ENCODE measurements at regions not wholly inside any gene's neighbourhood (a gene's known extent, or its start where the extent isn't known, plus 50 kb on each side); places are given as distances from the start of the nearest gene placed in this dataset.

DNA sequence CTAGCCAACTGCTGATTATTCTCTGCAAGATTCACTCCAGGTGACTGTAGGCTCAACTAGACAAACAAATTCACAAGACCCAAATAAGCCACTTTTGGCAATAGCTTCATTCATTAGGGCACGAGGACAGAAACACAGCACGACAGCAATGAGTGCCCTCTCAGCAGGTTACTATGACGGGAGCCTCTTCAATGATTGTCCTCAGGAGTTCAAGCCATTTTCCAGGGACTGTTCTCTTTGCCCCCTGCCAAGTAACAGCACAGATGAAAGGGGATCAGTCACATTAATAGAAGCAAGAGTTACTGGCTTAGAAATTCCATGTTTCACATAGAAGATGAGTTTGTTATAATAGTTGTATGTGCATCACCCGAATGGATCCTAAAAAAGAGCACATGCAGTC is 712.2 kb downstream of the CDH8 start:
- H3K27ac ChIP-seq, result no peak overlapping the region
- no peaks in the 10 kb centered on the region for H3K9me3 ChIP-seq
- H3K4me1 ChIP-seq, result no peaks in the 10 kb centered on the region
- no peak for DNase-seq (ENCODE audit: low spot score)
- H3K36me3 ChIP-seq, result no peaks in the 10 kb centered on the region
- no peaks in the 10 kb centered on the region for H3K27me3 ChIP-seq
- TF ChIP-seq, protein P1, sequence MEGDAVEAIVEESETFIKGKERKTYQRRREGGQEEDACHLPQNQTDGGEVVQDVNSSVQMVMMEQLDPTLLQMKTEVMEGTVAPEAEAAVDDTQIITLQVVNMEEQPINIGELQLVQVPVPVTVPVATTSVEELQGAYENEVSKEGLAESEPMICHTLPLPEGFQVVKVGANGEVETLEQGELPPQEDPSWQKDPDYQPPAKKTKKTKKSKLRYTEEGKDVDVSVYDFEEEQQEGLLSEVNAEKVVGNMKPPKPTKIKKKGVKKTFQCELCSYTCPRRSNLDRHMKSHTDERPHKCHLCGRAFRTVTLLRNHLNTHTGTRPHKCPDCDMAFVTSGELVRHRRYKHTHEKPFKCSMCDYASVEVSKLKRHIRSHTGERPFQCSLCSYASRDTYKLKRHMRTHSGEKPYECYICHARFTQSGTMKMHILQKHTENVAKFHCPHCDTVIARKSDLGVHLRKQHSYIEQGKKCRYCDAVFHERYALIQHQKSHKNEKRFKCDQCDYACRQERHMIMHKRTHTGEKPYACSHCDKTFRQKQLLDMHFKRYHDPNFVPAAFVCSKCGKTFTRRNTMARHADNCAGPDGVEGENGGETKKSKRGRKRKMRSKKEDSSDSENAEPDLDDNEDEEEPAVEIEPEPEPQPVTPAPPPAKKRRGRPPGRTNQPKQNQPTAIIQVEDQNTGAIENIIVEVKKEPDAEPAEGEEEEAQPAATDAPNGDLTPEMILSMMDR (IDR thresholded peaks at IDR 0.05), result no peak
- no peak overlapping the region for H3K4me3 ChIP-seq

DNA sequence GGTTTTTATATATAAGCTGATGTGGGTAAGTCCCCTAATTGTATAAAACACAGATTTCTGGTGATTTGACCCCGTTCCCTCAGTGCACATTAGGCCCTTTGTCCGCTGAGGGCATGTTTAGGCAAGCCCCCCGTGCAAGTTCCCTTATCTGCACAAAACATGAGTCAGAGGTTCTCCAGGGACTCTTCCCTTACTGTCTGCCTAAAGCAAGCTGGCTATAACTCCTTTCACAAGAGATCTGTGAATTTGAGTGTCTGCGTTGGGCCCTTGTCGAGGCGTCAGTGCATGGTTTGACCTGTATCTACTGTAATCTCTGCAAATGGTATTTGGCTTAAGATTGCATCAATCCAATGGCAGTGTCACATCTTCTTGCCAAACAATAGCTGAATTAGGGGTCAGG is 712.8 kb downstream of the CDH8 start:
- Histone ChIP-seq H3K36me3 (no peaks in the 10 kb centered on the region), H3K4me3 (no peak overlapping the region), H3K9me3 (no peaks in the 10 kb centered on the region), H3K4me1 (no peaks in the 10 kb centered on the region), H3K27me3 (no peaks in the 10 kb centered on the region), H3K27ac (no peak overlapping the region)
- TF ChIP-seq, protein P1 (IDR thresholded peaks at IDR 0.05), result no peak
- DNase-seq (ENCODE audit: low spot score), result no peak

DNA sequence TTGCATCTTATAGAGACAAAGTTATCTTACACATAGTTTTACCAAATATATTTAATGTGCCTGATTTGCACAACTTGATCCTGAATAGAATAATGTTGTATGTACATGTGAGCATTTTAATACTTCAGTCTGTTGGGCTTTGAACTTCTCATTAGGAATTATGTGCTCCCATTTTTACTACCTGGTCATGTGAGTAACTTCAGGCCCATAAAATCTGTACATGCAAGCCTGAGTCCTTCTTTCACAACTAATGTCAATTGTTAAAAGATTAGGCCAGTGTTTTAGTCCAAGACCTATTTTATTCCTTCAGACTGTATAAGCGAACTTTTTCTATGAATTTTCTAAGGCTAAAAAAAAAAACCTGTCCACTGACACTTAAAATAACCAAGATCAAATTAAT is 715.4 kb downstream of the CDH8 start:
- no peaks in the 10 kb centered on the region for H3K4me1 ChIP-seq
- no peaks in the 10 kb centered on the region for H3K36me3 ChIP-seq
- no peaks in the 10 kb centered on the region for H3K27me3 ChIP-seq
- DNase-seq (ENCODE audit: low spot score), result no peak
- H3K27ac ChIP-seq, result no peak overlapping the region
- peaks cover 0 to 8% of the 10 kb centered on the region in 2 donors for H3K9me3 ChIP-seq
- TF ChIP-seq, protein P1 (IDR thresholded peaks at IDR 0.05), result no peak
- H3K4me3 ChIP-seq, result no peak overlapping the region

DNA sequence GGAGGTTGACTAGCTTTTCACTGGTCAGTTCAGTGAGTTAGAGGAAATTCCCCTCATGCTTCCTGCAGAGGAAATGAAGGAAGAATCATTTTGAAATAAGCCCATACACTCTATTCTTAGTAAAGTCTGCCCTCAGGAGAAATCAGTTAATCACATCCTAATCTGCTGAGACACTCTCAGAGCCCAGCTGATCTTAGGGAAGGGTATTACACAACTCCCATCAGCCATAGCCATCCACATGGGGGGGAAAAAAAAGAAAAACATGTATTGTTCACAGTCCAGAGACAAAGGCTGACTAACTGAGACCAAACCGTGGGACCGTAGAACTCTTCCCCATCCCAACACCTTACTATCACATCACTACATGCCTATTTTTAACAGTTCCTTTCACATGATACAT is 722.3 kb downstream of the CDH8 start:
- H3K4me3 ChIP-seq, result no peak overlapping the region
- H3K27ac ChIP-seq, result no peak overlapping the region
- no peaks in the 10 kb centered on the region for H3K36me3 ChIP-seq
- no peaks in the 10 kb centered on the region for H3K27me3 ChIP-seq
- peaks cover 0 to 16% of the 10 kb centered on the region in 2 donors for H3K9me3 ChIP-seq
- TF ChIP-seq, protein P1 (IDR thresholded peaks at IDR 0.05), result no peak
- no peaks in the 10 kb centered on the region for H3K4me1 ChIP-seq
- DNase-seq (ENCODE audit: low spot score), result no peak

DNA sequence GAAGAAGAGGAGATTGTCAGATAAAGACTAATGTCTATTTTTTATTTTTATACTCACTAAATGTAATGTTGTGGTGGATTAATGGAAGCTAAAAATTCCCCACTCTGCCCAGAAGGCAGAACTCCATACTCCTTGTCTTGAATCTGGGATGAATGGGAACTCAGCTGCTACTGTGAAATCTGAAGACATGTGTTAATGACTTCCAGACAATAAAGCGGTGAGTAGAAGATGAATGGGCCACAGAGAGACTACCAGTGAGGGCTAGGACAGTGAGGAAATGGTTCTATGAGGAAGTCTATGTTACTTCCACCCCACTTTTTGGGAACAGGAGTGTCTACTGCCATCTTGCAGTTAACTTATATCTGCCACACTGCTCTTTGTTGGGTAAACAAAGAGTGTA is 726.9 kb downstream of the CDH8 start:
- Histone ChIP-seq H3K4me1 (no peaks in the 10 kb centered on the region), H3K27me3 (no peaks in the 10 kb centered on the region), H3K27ac (no peak overlapping the region), H3K4me3 (no peak overlapping the region), H3K9me3 (no peaks in the 10 kb centered on the region), H3K36me3 (no peaks in the 10 kb centered on the region)
- DNase-seq (ENCODE audit: low spot score), result no peak
- TF ChIP-seq, protein P1 (IDR thresholded peaks at IDR 0.05), result no peak

DNA sequence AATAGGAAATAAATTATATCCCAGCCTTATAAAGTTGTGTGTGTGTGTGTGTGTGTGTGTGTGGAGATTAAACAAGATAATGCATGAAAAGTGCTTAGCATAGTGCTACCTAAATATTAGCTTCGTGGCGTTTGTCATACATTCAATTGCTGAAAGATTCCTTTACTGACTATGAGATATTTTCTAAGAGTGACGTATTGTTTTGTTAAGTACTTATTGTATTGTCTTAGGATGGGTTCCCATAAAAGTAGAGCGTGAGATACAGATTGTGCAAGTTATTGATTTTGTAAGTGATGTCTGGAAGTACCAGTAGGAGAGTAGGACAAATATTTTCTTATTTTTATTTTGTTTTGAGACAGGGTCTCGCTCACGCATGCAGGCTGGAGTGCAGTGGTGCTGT is 730.0 kb downstream of the CDH8 start:
- H3K9me3 ChIP-seq, result no peaks in the 10 kb centered on the region
- no peaks in the 10 kb centered on the region for H3K36me3 ChIP-seq
- H3K4me1 ChIP-seq, result no peaks in the 10 kb centered on the region
- H3K27ac ChIP-seq, result no peak overlapping the region
- TF ChIP-seq, protein P1 (IDR thresholded peaks at IDR 0.05), result no peak
- no peak for DNase-seq (ENCODE audit: low spot score)
- no peaks in the 10 kb centered on the region for H3K27me3 ChIP-seq
- no peak overlapping the region for H3K4me3 ChIP-seq
